ENCODE measurements at regions not wholly inside any gene's neighbourhood (a gene's known extent, or its start where the extent isn't known, plus 50 kb on each side); places are given as distances from the start of the nearest gene placed in this dataset.

DNA sequence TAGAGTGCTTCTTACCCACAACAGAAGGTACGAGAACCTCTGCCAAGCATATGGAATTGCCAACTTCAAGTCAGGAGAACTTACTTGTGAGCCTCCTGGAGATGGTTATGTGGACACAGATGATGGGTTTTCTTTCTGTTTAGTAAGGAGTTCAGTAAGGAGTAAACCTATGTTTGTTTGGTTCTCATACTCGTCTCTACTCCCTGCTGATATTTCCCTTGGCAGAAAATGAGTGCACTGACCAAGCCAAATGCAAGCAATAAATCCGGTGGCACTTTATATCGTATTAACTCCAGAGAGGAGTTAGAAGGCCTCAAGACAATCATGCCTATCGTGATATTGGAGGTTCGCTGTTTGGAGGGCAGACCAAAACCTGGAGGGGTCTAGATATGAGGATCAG is 83.2 kb upstream of the CYP1B1 start:
- Mint-ChIP-seq H3K4me3 (no peak overlapping the region), H3K27me3 (ENCODE audit: low read depth) (peaks cover 4% of the 10 kb centered on the region), H3K36me3 (ENCODE audit: insufficient read depth in 1 of 3, low read depth in 3 of 3) (no peaks in the 10 kb centered on the region), H3K4me1 (peaks cover 14 to 15% of the 10 kb centered on the region in 2 experiments), H3K27ac (no peak overlapping the region), H3K9me3 (no peaks in the 10 kb centered on the region)
- Histone ChIP-seq H2AFZ (ENCODE audit: low read length) (no peak overlapping the region), H2BK5ac (ENCODE audit: insufficient read length, low read length) (no peak overlapping the region), H3K9me3 (ENCODE audit: control insufficient read depth, low read depth, low read length) (no peaks in the 10 kb centered on the region), H2BK12ac (ENCODE audit: insufficient read length, low read depth, low read length) (no peak overlapping the region), H4K5ac (ENCODE audit: insufficient read length, low read depth, low read length) (no peak overlapping the region), H3K18ac (ENCODE audit: insufficient read length, low read depth, low read length) (no peak overlapping the region), H3K27me3 (ENCODE audit: insufficient read depth, low read length) (no peaks in the 10 kb centered on the region; the same call in 1 of the 2 replicates), H4K20me1 (ENCODE audit: control insufficient read depth, insufficient read depth, insufficient read length) (no peaks in the 10 kb centered on the region), H2BK120ac (ENCODE audit: low read depth, low read length, poor library complexity, severe bottlenecking) (no peak overlapping the region), H3K23ac (ENCODE audit: insufficient read length, low read depth, low read length) (no peak overlapping the region), H3K79me1 (ENCODE audit: insufficient read depth, low read depth, low read length, poor library complexity, severe bottlenecking) (no peaks in the 10 kb centered on the region), H4K8ac (replicated peaks; ENCODE audit: insufficient read length, low read depth, low read length) (no peak overlapping the region), H2AK5ac (ENCODE audit: insufficient read length, low read length) (no peak overlapping the region), H3K56ac (ENCODE audit: insufficient read length, low read depth, low read length) (no peak overlapping the region), H3K14ac (ENCODE audit: insufficient read depth, low read length) (no peak overlapping the region), H3K23me2 (ENCODE audit: insufficient read length, low read depth, low read length, poor library complexity, severe bottlenecking) (no peaks in the 10 kb centered on the region), H3K4me2 (ENCODE audit: insufficient read depth, insufficient read length, low read length) (no peak overlapping the region), H3T11ph (ENCODE audit: low read length) (no peak overlapping the region), H3K4me1 (ENCODE audit: insufficient read depth, low read length) (peaks cover 7% of the 10 kb centered on the region; the same call in 1 of the 2 replicates), H3K9ac (ENCODE audit: extremely low read depth, insufficient read length, low read length) (no peak overlapping the region), H3K27ac (ENCODE audit: insufficient read length, low read depth, low read length) (no peak overlapping the region), H2BK20ac (ENCODE audit: low read depth, low read length, poor library complexity, severe bottlenecking) (no peak overlapping the region), H4K91ac (ENCODE audit: insufficient read length, low read depth, low read length) (no peak overlapping the region), H3K4ac (ENCODE audit: low read depth, low read length) (no peak overlapping the region), H2BK15ac (ENCODE audit: low read depth, low read length) (no peak overlapping the region), H3K79me2 (ENCODE audit: insufficient read depth, low read length) (no peaks in the 10 kb centered on the region)
- TF ChIP-seq, protein P1, sequence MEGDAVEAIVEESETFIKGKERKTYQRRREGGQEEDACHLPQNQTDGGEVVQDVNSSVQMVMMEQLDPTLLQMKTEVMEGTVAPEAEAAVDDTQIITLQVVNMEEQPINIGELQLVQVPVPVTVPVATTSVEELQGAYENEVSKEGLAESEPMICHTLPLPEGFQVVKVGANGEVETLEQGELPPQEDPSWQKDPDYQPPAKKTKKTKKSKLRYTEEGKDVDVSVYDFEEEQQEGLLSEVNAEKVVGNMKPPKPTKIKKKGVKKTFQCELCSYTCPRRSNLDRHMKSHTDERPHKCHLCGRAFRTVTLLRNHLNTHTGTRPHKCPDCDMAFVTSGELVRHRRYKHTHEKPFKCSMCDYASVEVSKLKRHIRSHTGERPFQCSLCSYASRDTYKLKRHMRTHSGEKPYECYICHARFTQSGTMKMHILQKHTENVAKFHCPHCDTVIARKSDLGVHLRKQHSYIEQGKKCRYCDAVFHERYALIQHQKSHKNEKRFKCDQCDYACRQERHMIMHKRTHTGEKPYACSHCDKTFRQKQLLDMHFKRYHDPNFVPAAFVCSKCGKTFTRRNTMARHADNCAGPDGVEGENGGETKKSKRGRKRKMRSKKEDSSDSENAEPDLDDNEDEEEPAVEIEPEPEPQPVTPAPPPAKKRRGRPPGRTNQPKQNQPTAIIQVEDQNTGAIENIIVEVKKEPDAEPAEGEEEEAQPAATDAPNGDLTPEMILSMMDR (conservative IDR thresholded peaks at IDR 0.05): no peak
- DNase-seq: no peak
- WGBS (ENCODE audit: extremely low coverage, insufficient read length, low lambda C conversion rate): no CpG with 5 or more reads among the region's 6 CpGs
